B cell (primary cell): ENCODE measurements at regions not wholly inside any gene's neighbourhood (a gene's known extent, or its start where the extent isn't known, plus 50 kb on each side); places are given as distances from the start of the nearest gene placed in this dataset.

Experiments
- ATAC-seq: fragments of 200-7000 bp; cut with Tn5 transposase; one replicate; pipeline ENCODE4 v1.10.0; 2021; ENCODE audit warnings: low read depth, mild to moderate bottlenecking, moderate number of reproducible peaks, moderate library complexity
- CTCF ChIA-PET: fragments of 350-600 bp; sonication (Branson Sonifier 250); formaldehyde crosslinking; loops from one replicate; lab custom pipeline; 2021; ENCODE audit warnings: antibody characterized with exemption, inconsistent platforms; lab: Charles Lee
- POLR2A ChIA-PET: fragments of 350-600 bp; sonication (Branson Sonifier 250); formaldehyde crosslinking; loops from one replicate; lab custom pipeline; 2021; ENCODE audit warnings: antibody characterized with exemption; lab: Charles Lee
- DNase-seq: peaks from one replicate; pipeline ENCODE4 v3.0.0; 2013
- H2AFZ ChIP-seq: 2 replicates; pipeline ENCODE4 v1.6.1; 2012; ENCODE audit warnings: mild to moderate bottlenecking, low read depth, low read length; ENCODE audit not compliant: insufficient read depth, poor library complexity, severe bottlenecking
- H3K27ac ChIP-seq, 2 donors: 1 replicate in 1 of 2; 2 replicates in 1 of 2; pipeline ENCODE4 v1.5.1; 2012 to 2013; ENCODE audit warnings: low read length in 2 of 2, mild to moderate bottlenecking in 2 of 2, moderate library complexity in 1 of 2
- H3K27me3 ChIP-seq, 4 experiments: fragments of 200-600 bp in 1 of 4; sonication (generic) in 1 of 4; replicated peaks in 1 of 4; 1 replicate in 2 of 4; 2 replicates in 2 of 4; pipeline versions ENCODE4 v1.6.1 to v1.7.0; 2013 to 2016; ENCODE audit warnings: low read length in 3 of 4, mild to moderate bottlenecking in 2 of 4, mixed read lengths in 1 of 4, moderate library complexity in 1 of 4; ENCODE audit not compliant: insufficient read depth in 4 of 4, control insufficient read depth in 3 of 4; ENCODE audit errors: control extremely low read depth in 1 of 4
- H3K36me3 ChIP-seq, 2 experiments: replicated peaks in 1 of 2; 1 replicate in 1 of 2; 2 replicates in 1 of 2; pipeline versions ENCODE4 v1.6.1 to v1.7.1; 2013; ENCODE audit warnings: low read length in 1 of 2; ENCODE audit not compliant: insufficient read depth in 2 of 2, control insufficient read depth in 1 of 2; ENCODE audit errors: control extremely low read depth in 1 of 2, extremely low read depth in 1 of 2
- H3K4me1 ChIP-seq, 2 donors: fragments of 200-600 bp in 1 of 2; sonication (generic) in 1 of 2; 1 replicate in 1 of 2; 2 replicates in 1 of 2; pipeline versions ENCODE4 v1.5.1 to v1.6.1; 2013 to 2017; ENCODE audit warnings: low read length in 2 of 2; ENCODE audit not compliant: control insufficient read depth in 2 of 2, insufficient read depth in 2 of 2
- H3K4me2 ChIP-seq: replicated peaks from 2 replicates; pipeline ENCODE3; 2012; ENCODE audit warnings: mild to moderate bottlenecking, low read depth, low read length; ENCODE audit not compliant: poor library complexity, severe bottlenecking
- H3K4me3 ChIP-seq, 5 experiments: fragments of 200-600 bp in 1 of 5; sonication (generic) in 1 of 5; 1 replicate in 3 of 5; 2 replicates in 2 of 5; pipeline versions ENCODE4 v1.5.1 to v1.7.0; 2011 to 2016; ENCODE audit warnings: low read length in 4 of 5, mild to moderate bottlenecking in 4 of 5, low read depth in 2 of 5, control low read depth in 1 of 5, moderate library complexity in 1 of 5; ENCODE audit not compliant: insufficient read depth in 1 of 5; ENCODE audit errors: control extremely low read depth in 1 of 5, extremely low read depth in 1 of 5
- H3K79me2 ChIP-seq: fragments of 200-600 bp; sonication (generic); one replicate; pipeline ENCODE4 v1.6.0; 2016; ENCODE audit warnings: low read length; ENCODE audit not compliant: control insufficient read depth, insufficient read depth
- H3K9ac ChIP-seq: fragments of 200-600 bp; sonication (generic); 2 replicates; pipeline ENCODE4 v1.6.1; 2017; ENCODE audit warnings: mild to moderate bottlenecking, low read length, moderate library complexity
- H3K9me3 ChIP-seq, 3 donors: one replicate each; pipeline versions ENCODE4 v1.6.1 to v1.7.1; 2013; ENCODE audit warnings: low read length in 2 of 3; ENCODE audit not compliant: control insufficient read depth in 2 of 3, insufficient read depth in 1 of 3; ENCODE audit errors: control extremely low read depth in 1 of 3
- H4K20me1 ChIP-seq: 2 replicates; pipeline ENCODE4 v1.6.0; 2012; ENCODE audit warnings: mild to moderate bottlenecking, low read length; ENCODE audit not compliant: insufficient read depth, control insufficient read depth, poor library complexity, severe bottlenecking
- H3K27ac Mint-ChIP-seq: one replicate; pipeline ENCODE4 v1.8.0; 2021; ENCODE audit warnings: mixed read lengths
- H3K27me3 Mint-ChIP-seq: one replicate; pipeline ENCODE4 v1.8.0; 2021; ENCODE audit warnings: mixed read lengths
- H3K4me1 Mint-ChIP-seq: one replicate; pipeline ENCODE4 v1.8.0; 2021; ENCODE audit warnings: mixed read lengths
- H3K4me3 Mint-ChIP-seq: one replicate; pipeline ENCODE4 v1.8.0; 2021; ENCODE audit warnings: mixed read lengths
- H3K9me3 Mint-ChIP-seq: one replicate; pipeline ENCODE4 v1.8.0; 2022; ENCODE audit warnings: mixed read lengths; ENCODE audit not compliant: insufficient read depth
- EZH2 ChIP-seq: IDR thresholded peaks from 2 replicates; pipeline ENCODE4 v1.6.1; 2012; ENCODE audit warnings: borderline replicate concordance, low read depth, mild to moderate bottlenecking, moderate library complexity, low read length; ENCODE audit not compliant: insufficient read depth, poor library complexity, severe bottlenecking
- WGBS: methylation state at CpG from one replicate; pipeline ENCODE4 v1.1.5; 2013; ENCODE audit warnings: missing lambda C conversion rate; ENCODE audit not compliant: insufficient coverage; 5-methylcytosine and 5-hydroxymethylcytosine counted together
- intact Hi-C: fragments of 100-400 bp; cut with micrococcal nuclease; formaldehyde crosslinking; loops from one replicate; pipeline ENCODE4 v1.10.0; 2022
- TF ChIP-seq, protein P1 (sequence below): fragments of 200-600 bp; IDR thresholded peaks from one replicate; pipeline ENCODE4 v1.8.0; 2022; ENCODE audit warnings: antibody characterized with exemption, mild to moderate bottlenecking

DNA sequence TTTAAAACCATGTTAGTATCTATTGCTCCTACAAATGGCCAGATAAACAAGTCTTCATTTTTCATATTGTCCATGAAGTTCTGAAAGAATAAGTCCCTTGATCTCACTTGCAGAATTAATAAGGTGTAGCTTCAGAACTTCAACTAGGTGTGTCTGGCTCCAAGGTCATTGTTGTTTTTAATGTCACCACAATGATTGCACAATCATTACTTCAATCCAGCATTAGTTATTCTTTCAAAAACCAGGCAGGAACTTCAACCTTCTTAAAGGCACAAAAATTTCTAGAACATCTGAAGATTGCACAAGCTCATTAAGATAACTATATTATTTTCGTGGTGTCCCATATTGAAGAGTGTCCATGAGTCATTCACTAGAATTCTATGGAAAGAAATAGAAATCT, 1386.4 kb downstream of the CDH11 start:
- no peak for ATAC-seq
- no CpG with 5 or more reads among the region's 1 CpG for WGBS
- H3K79me2 ChIP-seq, result no peaks in the 10 kb centered on the region
- H3K9ac ChIP-seq, result no peak overlapping the region
- no peaks in the 10 kb centered on the region for H3K27me3 ChIP-seq
- ChIA-PET CTCF (no interaction called here), POLR2A (no interaction called here)
- H3K27ac ChIP-seq, result no peak overlapping the region
- intact Hi-C loops, result no loop called here
- no peaks in the 10 kb centered on the region for H3K9me3 Mint-ChIP-seq
- H3K4me1 ChIP-seq, result no peaks in the 10 kb centered on the region
- no peaks in the 10 kb centered on the region for H4K20me1 ChIP-seq
- no peak overlapping the region for H3K27ac Mint-ChIP-seq
- DNase-seq, result no peak
- no peaks in the 10 kb centered on the region for H3K36me3 ChIP-seq
- no peak overlapping the region for H2AFZ ChIP-seq
- no peaks in the 10 kb centered on the region for H3K27me3 Mint-ChIP-seq
- TF ChIP-seq, protein P1, sequence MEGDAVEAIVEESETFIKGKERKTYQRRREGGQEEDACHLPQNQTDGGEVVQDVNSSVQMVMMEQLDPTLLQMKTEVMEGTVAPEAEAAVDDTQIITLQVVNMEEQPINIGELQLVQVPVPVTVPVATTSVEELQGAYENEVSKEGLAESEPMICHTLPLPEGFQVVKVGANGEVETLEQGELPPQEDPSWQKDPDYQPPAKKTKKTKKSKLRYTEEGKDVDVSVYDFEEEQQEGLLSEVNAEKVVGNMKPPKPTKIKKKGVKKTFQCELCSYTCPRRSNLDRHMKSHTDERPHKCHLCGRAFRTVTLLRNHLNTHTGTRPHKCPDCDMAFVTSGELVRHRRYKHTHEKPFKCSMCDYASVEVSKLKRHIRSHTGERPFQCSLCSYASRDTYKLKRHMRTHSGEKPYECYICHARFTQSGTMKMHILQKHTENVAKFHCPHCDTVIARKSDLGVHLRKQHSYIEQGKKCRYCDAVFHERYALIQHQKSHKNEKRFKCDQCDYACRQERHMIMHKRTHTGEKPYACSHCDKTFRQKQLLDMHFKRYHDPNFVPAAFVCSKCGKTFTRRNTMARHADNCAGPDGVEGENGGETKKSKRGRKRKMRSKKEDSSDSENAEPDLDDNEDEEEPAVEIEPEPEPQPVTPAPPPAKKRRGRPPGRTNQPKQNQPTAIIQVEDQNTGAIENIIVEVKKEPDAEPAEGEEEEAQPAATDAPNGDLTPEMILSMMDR, result no peak
- TF ChIP-seq EZH2, result no peak
- no peaks in the 10 kb centered on the region for H3K4me1 Mint-ChIP-seq
- no peak overlapping the region for H3K4me3 ChIP-seq
- no peak overlapping the region for H3K4me3 Mint-ChIP-seq
- no peak overlapping the region for H3K4me2 ChIP-seq
- H3K9me3 ChIP-seq, result peaks cover 0 to 4% (median 0%) of the 10 kb centered on the region in 3 donors

DNA sequence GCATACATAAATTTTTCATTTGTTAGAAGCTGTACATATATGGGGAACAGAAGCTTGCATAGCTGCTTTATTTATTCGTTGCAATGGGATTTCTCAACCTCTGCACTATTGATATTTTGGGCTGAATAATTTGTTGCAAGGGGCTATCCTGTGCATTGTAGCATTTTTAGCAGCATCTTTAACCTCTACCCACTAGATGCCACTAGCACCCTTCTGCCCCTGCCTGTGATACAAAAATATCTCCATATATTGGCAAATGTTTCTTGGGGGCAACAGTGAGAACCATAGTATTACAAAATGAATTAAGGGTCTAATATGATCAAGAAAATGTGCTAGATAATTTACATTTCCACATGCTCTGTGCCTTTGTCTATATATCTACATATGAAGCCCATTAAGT, 1401.0 kb downstream of the CDH11 start:
- Histone ChIP-seq H3K9ac (no peak overlapping the region), H2AFZ (no peak overlapping the region), H3K4me3 (no peak overlapping the region), H4K20me1 (no peaks in the 10 kb centered on the region), H3K4me1 (no peaks in the 10 kb centered on the region), H3K79me2 (no peaks in the 10 kb centered on the region), H3K9me3 (peaks cover 0 to 2% (median 0%) of the 10 kb centered on the region in 3 donors), H3K27ac (no peak overlapping the region), H3K36me3 (no peaks in the 10 kb centered on the region), H3K27me3 (no peaks in the 10 kb centered on the region), H3K4me2 (no peak overlapping the region)
- DNase-seq (no peak), ATAC-seq (no peak)
- no peak overlapping the region for H3K4me3 Mint-ChIP-seq
- no peak overlapping the region for H3K27ac Mint-ChIP-seq
- CTCF ChIA-PET, result no interaction called here
- intact Hi-C loops, result no loop called here
- TF ChIP-seq EZH2, result no peak
- TF ChIP-seq, protein P1, result no peak
- H3K27me3 Mint-ChIP-seq, result no peaks in the 10 kb centered on the region
- H3K4me1 Mint-ChIP-seq, result no peaks in the 10 kb centered on the region
- no peaks in the 10 kb centered on the region for H3K9me3 Mint-ChIP-seq
- POLR2A ChIA-PET, result no interaction called here
- WGBS, result no CpG with 5 or more reads among the region's 1 CpG
